ENCODE measurements at regions not wholly inside any gene's neighbourhood (a gene's known extent, or its start where the extent isn't known, plus 50 kb on each side); places are given as distances from the start of the nearest gene placed in this dataset.

DNA sequence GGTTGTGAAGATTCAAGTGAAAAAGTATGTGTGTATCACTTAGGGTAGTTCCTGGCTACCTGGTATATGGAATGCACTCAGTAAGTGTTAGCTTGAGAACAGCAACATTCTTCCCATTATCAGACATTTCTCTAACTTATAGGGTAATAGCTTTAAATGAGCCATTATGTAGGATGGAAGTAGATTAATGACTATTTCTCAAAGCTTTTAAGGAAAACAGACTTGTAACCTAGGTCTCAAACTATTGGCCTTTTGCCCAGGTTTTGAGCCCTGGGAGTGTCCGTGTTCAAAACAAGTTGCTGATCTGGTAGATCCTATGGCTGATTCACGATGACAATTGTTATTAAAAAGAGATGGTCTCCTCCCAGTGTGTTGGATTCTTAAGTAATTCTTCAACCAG, 129.1 kb upstream of the UMPS start:
- TF ChIP-seq, protein P1, sequence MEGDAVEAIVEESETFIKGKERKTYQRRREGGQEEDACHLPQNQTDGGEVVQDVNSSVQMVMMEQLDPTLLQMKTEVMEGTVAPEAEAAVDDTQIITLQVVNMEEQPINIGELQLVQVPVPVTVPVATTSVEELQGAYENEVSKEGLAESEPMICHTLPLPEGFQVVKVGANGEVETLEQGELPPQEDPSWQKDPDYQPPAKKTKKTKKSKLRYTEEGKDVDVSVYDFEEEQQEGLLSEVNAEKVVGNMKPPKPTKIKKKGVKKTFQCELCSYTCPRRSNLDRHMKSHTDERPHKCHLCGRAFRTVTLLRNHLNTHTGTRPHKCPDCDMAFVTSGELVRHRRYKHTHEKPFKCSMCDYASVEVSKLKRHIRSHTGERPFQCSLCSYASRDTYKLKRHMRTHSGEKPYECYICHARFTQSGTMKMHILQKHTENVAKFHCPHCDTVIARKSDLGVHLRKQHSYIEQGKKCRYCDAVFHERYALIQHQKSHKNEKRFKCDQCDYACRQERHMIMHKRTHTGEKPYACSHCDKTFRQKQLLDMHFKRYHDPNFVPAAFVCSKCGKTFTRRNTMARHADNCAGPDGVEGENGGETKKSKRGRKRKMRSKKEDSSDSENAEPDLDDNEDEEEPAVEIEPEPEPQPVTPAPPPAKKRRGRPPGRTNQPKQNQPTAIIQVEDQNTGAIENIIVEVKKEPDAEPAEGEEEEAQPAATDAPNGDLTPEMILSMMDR (IDR thresholded peaks at IDR 0.05) = no peak
- H3K4me1 ChIP-seq (ENCODE audit: control insufficient read depth, insufficient read depth, low read length) = no peaks in the 10 kb centered on the region
- H3K27ac ChIP-seq (ENCODE audit: low read length) = no peak overlapping the region
- DNase-seq (no peak), ATAC-seq (no peak)
- no peaks in the 10 kb centered on the region for H3K4me1 Mint-ChIP-seq
- 92% methylated on average over 2 of the region's 2 CpGs for WGBS (ENCODE audit: insufficient coverage)
- H3K9me3 Mint-ChIP-seq = no peaks in the 10 kb centered on the region
- no peaks in the 10 kb centered on the region for H3K36me3 Mint-ChIP-seq
- no peak overlapping the region for H3K4me3 Mint-ChIP-seq
- H3K36me3 ChIP-seq (ENCODE audit: control insufficient read depth, insufficient read depth, low read length) = no peaks in the 10 kb centered on the region
- H3K9me3 ChIP-seq (ENCODE audit: control insufficient read depth, insufficient read depth, low read length) = no peaks in the 10 kb centered on the region
- H3K27me3 Mint-ChIP-seq (ENCODE audit: low read depth in 2 of 2) = peaks cover 9 to 15% of the 10 kb centered on the region in 2 donors
- intact Hi-C loops (cut with micrococcal nuclease) = no loop called here
- H3K4me3 ChIP-seq (ENCODE audit: low read length) = no peak overlapping the region
- H3K27ac Mint-ChIP-seq = no peak overlapping the region
- no peaks in the 10 kb centered on the region for H3K27me3 ChIP-seq (ENCODE audit: control insufficient read depth, insufficient read depth, low read length)

DNA sequence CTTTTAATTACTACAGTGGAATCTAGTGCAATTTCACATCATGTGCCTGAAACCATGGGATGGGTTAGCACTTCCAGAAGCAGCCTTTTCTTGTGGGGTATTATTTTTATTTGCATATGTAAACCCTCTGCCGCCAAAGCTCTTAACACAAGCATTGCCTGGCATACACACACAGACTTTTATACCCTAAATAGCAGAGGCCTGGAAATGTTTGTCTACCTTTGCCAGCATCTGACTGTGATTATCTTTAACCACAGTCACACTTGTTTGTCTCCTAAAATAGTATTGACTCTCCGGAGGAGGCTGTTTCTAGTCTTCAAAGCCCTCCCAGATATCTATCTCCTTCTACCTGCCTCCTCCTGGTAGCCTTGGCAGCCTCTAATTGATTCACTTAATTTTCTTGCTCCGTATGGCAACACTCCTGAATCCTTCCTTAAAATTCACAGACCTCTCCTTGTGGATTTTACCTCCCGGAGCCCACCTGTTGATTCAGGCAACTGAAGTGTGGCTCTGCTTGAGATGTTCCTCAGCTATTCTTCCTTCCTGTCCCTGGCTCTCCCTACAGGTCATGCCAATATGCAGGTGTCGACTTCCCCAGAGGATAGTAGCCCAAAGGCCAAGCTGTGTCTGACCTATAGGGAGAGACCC, 127.1 kb upstream of the UMPS start:
- Histone ChIP-seq H3K4me1 (ENCODE audit: control insufficient read depth, insufficient read depth, low read length) (no peaks in the 10 kb centered on the region), H3K27me3 (ENCODE audit: control insufficient read depth, insufficient read depth, low read length) (no peaks in the 10 kb centered on the region), H3K27ac (ENCODE audit: low read length) (no peak overlapping the region), H3K9me3 (ENCODE audit: control insufficient read depth, insufficient read depth, low read length) (no peaks in the 10 kb centered on the region), H3K36me3 (ENCODE audit: control insufficient read depth, insufficient read depth, low read length) (no peaks in the 10 kb centered on the region), H3K4me3 (ENCODE audit: low read length) (no peak overlapping the region)
- peaks cover 9 to 11% of the 10 kb centered on the region in 2 donors for H3K27me3 Mint-ChIP-seq (ENCODE audit: low read depth in 2 of 2)
- ATAC-seq = no peak
- DNase-seq = no peak
- 70% methylated on average over 5 of the region's 5 CpGs for WGBS (ENCODE audit: insufficient coverage)
- no peaks in the 10 kb centered on the region for H3K9me3 Mint-ChIP-seq
- TF ChIP-seq, protein P1 (IDR thresholded peaks at IDR 0.05) = no peak
- no peaks in the 10 kb centered on the region for H3K4me1 Mint-ChIP-seq
- intact Hi-C loops (cut with micrococcal nuclease) = no loop called here
- no peak overlapping the region for H3K4me3 Mint-ChIP-seq
- H3K36me3 Mint-ChIP-seq = no peaks in the 10 kb centered on the region
- no peak overlapping the region for H3K27ac Mint-ChIP-seq

DNA sequence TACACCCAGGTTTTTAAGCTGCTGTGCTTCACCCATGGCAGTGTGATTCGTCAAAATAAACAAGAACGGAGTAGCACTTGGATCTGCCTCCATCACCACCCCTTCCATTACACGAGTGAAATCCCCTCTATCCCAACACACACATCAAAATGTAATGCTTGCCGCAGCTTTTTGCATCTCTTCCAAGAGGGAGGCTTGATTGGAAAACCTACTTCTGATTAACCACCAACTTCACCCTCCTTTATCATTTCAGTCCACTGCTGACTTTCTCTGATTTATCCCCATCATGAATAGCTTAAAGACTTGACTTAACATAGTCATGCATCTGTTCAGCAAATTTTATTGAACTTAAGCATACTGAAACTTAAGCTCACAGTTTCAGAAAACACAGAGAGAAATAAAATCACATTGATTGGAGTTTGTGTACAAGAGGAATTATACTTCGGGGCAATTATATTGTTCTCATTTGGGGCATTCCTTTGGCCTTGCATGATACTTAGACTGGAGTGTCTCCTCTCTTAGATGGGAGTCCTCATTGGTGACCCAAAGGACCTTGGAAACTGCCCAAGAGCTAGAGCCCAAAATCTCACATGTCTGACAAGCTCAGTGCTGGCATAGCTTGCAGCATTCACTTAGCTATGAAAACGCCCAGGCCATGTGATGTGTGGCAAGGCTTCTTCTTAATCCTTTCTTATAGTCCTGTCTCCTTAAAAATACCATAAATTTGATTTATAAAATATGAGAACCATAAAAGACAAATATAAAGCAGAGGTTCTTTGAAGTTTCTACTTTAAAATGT, 124.3 kb upstream of the UMPS start:
- Histone ChIP-seq H3K36me3 (ENCODE audit: control insufficient read depth, insufficient read depth, low read length) (no peaks in the 10 kb centered on the region), H3K9me3 (ENCODE audit: control insufficient read depth, insufficient read depth, low read length) (no peaks in the 10 kb centered on the region), H3K4me1 (ENCODE audit: control insufficient read depth, insufficient read depth, low read length) (no peaks in the 10 kb centered on the region), H3K27me3 (ENCODE audit: control insufficient read depth, insufficient read depth, low read length) (no peaks in the 10 kb centered on the region), H3K27ac (ENCODE audit: low read length) (no peak overlapping the region), H3K4me3 (ENCODE audit: low read length) (no peak overlapping the region)
- Mint-ChIP-seq H3K4me3 (no peak overlapping the region), H3K36me3 (no peaks in the 10 kb centered on the region), H3K27ac (no peak overlapping the region), H3K4me1 (no peaks in the 10 kb centered on the region), H3K9me3 (no peaks in the 10 kb centered on the region), H3K27me3 (ENCODE audit: low read depth in 2 of 2) (peaks cover 9% of the 10 kb centered on the region in 2 donors)
- TF ChIP-seq, protein P1 (IDR thresholded peaks at IDR 0.05) = no peak
- intact Hi-C loops (cut with micrococcal nuclease) = no loop called here
- WGBS (ENCODE audit: insufficient coverage) = 78% methylated on average over 6 of the region's 6 CpGs
- ATAC-seq (no peak), DNase-seq (no peak)

Data from natural killer cell (primary cell).